ENCODE measurements at regions not wholly inside any gene's neighbourhood (a gene's known extent, or its start where the extent isn't known, plus 50 kb on each side); places are given as distances from the start of the nearest gene placed in this dataset.
"Not testable (repeated sequence)": the region's sequence is repeated elsewhere in the genome, so short reads cannot be mapped to it uniquely, and the experiment has no call there.

DNA sequence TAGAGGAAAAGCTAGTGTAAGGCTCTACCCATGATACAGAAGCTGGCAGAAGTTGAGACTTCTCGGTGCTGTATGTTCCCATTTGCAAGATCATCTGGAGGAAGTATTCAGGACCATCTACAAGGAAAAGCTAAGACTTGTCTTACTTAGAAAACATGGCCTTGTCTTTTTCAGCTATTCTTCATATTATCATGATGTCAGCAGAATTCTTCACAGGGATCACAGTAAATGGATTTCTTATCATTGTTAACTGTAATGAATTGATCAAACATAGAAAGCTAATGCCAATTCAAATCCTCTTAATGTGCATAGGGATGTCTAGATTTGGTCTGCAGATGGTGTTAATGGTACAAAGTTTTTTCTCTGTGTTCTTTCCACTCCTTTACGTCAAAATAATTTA is 79.6 kb upstream of the SCIN start:
- no peak overlapping the region for H3K27ac ChIP-seq
- TF ChIP-seq, protein P1, sequence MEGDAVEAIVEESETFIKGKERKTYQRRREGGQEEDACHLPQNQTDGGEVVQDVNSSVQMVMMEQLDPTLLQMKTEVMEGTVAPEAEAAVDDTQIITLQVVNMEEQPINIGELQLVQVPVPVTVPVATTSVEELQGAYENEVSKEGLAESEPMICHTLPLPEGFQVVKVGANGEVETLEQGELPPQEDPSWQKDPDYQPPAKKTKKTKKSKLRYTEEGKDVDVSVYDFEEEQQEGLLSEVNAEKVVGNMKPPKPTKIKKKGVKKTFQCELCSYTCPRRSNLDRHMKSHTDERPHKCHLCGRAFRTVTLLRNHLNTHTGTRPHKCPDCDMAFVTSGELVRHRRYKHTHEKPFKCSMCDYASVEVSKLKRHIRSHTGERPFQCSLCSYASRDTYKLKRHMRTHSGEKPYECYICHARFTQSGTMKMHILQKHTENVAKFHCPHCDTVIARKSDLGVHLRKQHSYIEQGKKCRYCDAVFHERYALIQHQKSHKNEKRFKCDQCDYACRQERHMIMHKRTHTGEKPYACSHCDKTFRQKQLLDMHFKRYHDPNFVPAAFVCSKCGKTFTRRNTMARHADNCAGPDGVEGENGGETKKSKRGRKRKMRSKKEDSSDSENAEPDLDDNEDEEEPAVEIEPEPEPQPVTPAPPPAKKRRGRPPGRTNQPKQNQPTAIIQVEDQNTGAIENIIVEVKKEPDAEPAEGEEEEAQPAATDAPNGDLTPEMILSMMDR (conservative IDR thresholded peaks at IDR 0.05; ENCODE audit: low read depth) = no peak
- ChIA-PET POLR2A (ENCODE audit: low non-redundant PET) (no interaction called here), CTCF (interaction anchor here (0.9 to 2.4 kb wide), 4 partner anchors 16 to 91 kb away, joined by 3 to 23 read pairs (median 4); no protein-coding TSS in a partner anchor)
- DNase-seq (ENCODE audit: low spot score) = no peak

DNA sequence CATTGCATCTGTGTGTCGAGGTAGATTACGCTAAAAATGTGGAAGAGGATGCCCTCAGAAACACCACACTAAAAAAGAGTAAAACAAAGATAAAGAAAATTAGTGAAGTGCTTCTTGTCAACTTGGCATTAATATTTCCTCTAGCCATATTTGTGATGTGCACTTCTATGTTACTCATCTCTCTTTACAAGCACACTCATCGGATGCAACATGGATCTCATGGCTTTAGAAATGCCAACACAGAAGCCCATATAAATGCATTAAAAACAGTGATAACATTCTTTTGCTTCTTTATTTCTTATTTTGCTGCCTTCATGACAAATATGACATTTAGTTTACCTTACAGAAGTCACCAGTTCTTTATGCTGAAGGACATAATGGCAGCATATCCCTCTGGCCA is 79.0 kb upstream of the SCIN start:
- no peak overlapping the region for H3K27ac ChIP-seq
- ChIA-PET CTCF (interaction anchor here (1.8 to 2.4 kb wide), 2 partner anchors 16 to 33 kb away, joined by 6 to 23 read pairs; no protein-coding TSS in a partner anchor), POLR2A (ENCODE audit: low non-redundant PET) (no interaction called here)
- TF ChIP-seq, protein P1 (conservative IDR thresholded peaks at IDR 0.05; ENCODE audit: low read depth) = no peak
- DNase-seq (ENCODE audit: low spot score) = no peak

DNA sequence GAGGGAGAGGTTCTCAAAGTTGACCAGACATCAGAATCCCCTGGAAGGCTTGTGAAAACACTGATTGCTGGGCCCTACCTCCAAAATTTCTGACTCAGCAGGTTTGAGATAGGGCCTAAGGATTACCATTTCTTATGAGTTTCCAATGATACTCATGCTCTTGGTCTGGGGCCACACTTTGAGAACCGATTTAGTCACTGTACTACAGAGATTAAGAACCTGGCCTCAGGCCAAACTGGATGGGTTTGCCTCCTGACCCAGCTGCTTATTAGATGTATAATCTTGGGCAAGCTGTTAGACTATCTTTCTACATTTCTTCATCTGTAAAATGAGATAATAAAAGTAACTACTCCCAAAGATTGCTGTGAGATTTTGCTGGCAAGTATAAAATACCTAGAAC is 77.1 kb upstream of the SCIN start:
- TF ChIP-seq, protein P1 (conservative IDR thresholded peaks at IDR 0.05; ENCODE audit: low read depth) = no peak
- no peak overlapping the region for H3K27ac ChIP-seq
- POLR2A ChIA-PET (ENCODE audit: low non-redundant PET) = no interaction called here
- CTCF ChIA-PET = no interaction called here
- DNase-seq (ENCODE audit: low spot score) = no peak

DNA sequence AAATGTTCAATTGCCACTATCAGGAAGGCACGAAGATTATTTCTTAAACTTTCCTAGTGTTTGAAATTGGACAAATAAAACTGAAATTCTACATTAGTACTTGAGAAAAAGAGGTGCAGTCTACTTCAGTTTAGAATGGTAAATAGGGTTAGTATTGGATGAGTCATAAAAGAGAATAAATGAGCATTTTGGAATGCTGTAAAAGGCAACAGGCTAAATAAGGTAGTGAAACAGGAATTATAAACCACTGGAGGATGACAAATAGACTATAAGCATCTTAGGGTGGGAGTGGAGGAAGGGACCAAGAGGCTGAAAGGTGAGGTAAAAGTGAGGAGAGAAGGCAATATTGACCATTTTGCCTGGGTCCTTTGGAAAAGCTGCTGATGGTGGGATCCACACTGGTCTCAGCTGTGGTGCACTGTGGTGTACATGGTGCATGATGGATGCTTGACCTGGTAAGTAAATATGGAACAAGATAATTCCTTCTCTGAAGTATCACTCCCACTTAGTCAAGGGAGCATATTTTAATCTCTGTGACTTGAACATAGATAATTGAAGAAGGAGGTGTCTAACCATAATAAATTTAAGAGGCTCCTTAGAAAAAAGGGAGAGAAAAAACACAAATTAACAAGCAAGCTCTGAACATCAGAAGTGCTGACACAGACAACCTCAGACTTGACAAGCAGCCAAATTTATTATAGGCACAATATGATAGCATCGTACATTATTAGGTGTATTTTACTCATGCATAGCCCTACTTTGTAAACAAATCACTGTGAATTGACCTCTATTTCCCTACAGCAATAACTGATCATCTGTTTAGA is 76.4 kb upstream of the SCIN start:
- DNase-seq (ENCODE audit: low spot score) = peak; percentile 8
- no peak overlapping the region for H3K27ac ChIP-seq

DNA sequence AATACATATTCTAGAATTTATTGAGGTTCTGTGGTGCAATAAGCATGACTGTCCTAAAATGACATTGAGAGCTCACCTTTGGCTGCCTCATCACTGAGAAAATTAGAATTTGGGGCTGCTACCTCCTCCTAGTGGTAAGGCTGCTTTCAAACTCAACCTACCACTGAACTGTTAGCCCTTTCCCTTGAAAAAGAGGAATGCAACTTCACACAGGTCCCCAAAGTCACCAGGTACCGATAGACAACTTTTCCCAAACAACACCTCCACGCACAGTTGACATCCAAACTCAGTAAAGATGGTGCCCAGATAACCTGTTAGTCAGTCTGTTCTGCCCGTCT is 75.9 kb upstream of the SCIN start:
- no peak overlapping the region for H3K27ac ChIP-seq
- ChIA-PET CTCF (interaction anchor here (1.1 to 1.6 kb wide), 2 partner anchors 36 to 86 kb away, joined by 5 to 6 read pairs; no protein-coding TSS in a partner anchor), POLR2A (ENCODE audit: low non-redundant PET) (no interaction called here)
- TF ChIP-seq, protein P1 (conservative IDR thresholded peaks at IDR 0.05; ENCODE audit: low read depth) = no peak
- DNase-seq (ENCODE audit: low spot score) = no peak

More for the DNA sequence above, 76.4 kb upstream of the SCIN start:
- ChIA-PET POLR2A (ENCODE audit: low non-redundant PET) (no interaction called here), CTCF (interaction anchor here (0.7 to 1.6 kb wide), 2 partner anchors 35 to 833 kb away, joined by 5 read pairs; no protein-coding TSS in a partner anchor)
- TF ChIP-seq, protein P1 (conservative IDR thresholded peaks at IDR 0.05; ENCODE audit: low read depth) = no peak

DNA sequence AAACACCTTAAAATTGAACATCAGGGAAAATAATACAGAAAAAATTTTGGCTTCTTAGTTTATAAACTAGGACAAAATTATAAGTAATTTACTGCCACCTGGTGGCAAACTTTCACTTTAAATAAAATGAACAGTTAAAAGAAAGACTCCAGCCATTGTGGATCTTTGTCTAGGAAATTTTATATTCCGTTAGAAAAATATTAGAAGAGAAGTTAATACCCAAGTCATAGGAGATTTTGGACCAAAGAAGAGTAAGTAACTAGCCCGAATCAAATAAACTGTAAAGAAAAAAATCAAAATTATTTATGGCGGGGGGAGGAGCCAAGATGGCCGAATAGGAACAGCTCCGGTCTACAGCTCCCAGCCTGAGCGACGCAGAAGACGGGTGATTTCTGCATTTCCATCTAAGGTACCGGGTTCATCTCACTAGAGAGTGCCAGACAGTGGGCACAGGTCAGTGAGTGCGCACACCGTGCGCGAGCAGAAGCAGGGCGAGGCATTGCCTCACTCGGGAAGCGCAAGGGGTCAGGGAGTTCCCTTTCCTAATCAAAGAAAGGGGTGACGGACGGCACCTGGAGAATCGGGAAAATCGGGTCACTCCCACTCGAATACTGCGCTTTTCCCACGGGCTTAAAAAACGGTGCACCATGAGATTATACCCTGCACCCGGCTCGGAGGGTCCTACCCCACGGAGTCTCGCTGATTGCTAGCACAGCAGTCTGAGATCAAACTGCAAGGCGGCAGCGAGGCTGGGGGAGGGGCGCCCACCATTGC is 73.4 kb upstream of the SCIN start:
- H3K27ac ChIP-seq; POLR2A ChIA-PET (ENCODE audit: low non-redundant PET); CTCF ChIA-PET: not testable (repeated sequence)
- TF ChIP-seq, protein P1 (conservative IDR thresholded peaks at IDR 0.05; ENCODE audit: low read depth) = peak; percentile 61
- DNase-seq (ENCODE audit: low spot score) = peak; percentile 26

All from RWPE1 (cell line).